Kidney (tissue), 13 donors: ENCODE measurements at regions not wholly inside any gene's neighbourhood (a gene's known extent, or its start where the extent isn't known, plus 50 kb on each side); places are given as distances from the start of the nearest gene placed in this dataset.
"Not testable (repeated sequence)": the region's sequence is repeated elsewhere in the genome, so short reads cannot be mapped to it uniquely, and the experiment has no call there.

Experiments
- DNase-seq, 5 donors: peaks; one replicate each; pipeline ENCODE4 v3.0.0-alpha.2; 2013 to 2020
- FAIRE-seq: peaks from 2 replicates; lab custom pipeline; 2012; peaks lifted over from hg19 to GRCh38; lab: Jason Lieb, UNC
- H3K27ac ChIP-seq, 2 donors: one replicate each; pipeline ENCODE4 v1.7.0; 2013; ENCODE audit warnings: low read depth in 2 of 2, low read length in 2 of 2, inconsistent platforms in 1 of 2
- H3K27me3 ChIP-seq: one replicate; pipeline ENCODE4 v1.7.1; 2013; ENCODE audit warnings: low read length, inconsistent platforms; ENCODE audit not compliant: control insufficient read depth, insufficient read depth
- H3K36me3 ChIP-seq, 3 donors: one replicate each; pipeline versions ENCODE4 v1.7.0 to v1.7.1; 2013; ENCODE audit warnings: low read length in 3 of 3, control low read depth in 1 of 3, inconsistent platforms in 1 of 3; ENCODE audit not compliant: insufficient read depth in 3 of 3, control insufficient read depth in 2 of 3
- H3K4me1 ChIP-seq, 3 donors: one replicate each; pipeline versions ENCODE4 v1.7.0 to v1.7.1; 2013; ENCODE audit warnings: low read length in 3 of 3, inconsistent platforms in 1 of 3, low read depth in 1 of 3; ENCODE audit not compliant: control insufficient read depth in 2 of 3, insufficient read depth in 2 of 3
- H3K4me3 ChIP-seq, 3 donors: one replicate each; pipeline versions ENCODE4 v1.7.0 to v1.8.1; 2013; ENCODE audit warnings: low read length in 3 of 3, control low read depth in 1 of 3, inconsistent platforms in 1 of 3
- H3K9ac ChIP-seq, 3 donors: one replicate each; pipeline versions ENCODE4 v1.7.0 to v1.7.1; 2013; ENCODE audit warnings: low read length in 3 of 3, control low read depth in 1 of 3, inconsistent platforms in 1 of 3
- H3K9me3 ChIP-seq, 3 donors: one replicate each; pipeline versions ENCODE4 v1.7.0 to v1.7.1; 2013; ENCODE audit warnings: low read length in 3 of 3, control low read depth in 1 of 3, inconsistent platforms in 1 of 3; ENCODE audit not compliant: control insufficient read depth in 2 of 3, insufficient read depth in 1 of 3
- intact Hi-C: fragments of 100-400 bp; cut with DNase I; formaldehyde crosslinking; loops from one replicate; pipeline ENCODE4 v1.11.1; 2022
- TF ChIP-seq, protein P1 (sequence below): IDR thresholded peaks from 3 replicates; pipeline ENCODE4 v1.5.1; 2012; ENCODE audit warnings: mild to moderate bottlenecking, moderate library complexity, borderline replicate concordance; ENCODE audit not compliant: insufficient read depth; ENCODE audit errors: extremely low read depth
- donor health status: control.
- donor health status: control.
- donor health status: control.
- donor health status: control.
- donor health status: control.
- donor health status: DM: yes; HTN: yes; CAD: no.
- donor health status: Normal renal cell carcinoma (clear cell type).

DNA sequence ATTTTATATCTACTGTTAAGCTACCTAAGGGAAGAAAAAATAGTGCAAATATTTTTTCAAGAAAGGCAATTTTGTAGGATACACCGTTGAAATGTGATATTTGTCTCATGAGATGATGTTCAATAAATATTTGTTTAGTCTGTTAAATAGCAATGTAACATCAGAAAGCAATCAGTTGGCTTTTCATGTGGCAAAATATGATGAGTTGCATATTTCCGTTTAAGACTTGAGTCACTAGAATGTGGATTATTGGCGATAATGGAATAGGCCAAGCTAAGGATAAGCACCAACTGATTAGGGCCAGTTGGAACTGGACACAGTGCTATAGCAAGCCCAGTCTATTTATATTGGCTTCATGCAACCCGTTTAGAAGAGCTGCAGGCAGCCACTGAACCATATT, 250.4 kb upstream of the SLC16A7 start:
- DNase-seq (no peak), FAIRE-seq (no peak)
- Histone ChIP-seq H3K4me3 (no peak overlapping the region), H3K27me3 (no peaks in the 10 kb centered on the region), H3K27ac (no peak overlapping the region), H3K36me3 (no peaks in the 10 kb centered on the region), H3K9me3 (no peaks in the 10 kb centered on the region), H3K4me1 (no peaks in the 10 kb centered on the region), H3K9ac (no peak overlapping the region)
- intact Hi-C loops = no loop called here
- TF ChIP-seq, protein P1, sequence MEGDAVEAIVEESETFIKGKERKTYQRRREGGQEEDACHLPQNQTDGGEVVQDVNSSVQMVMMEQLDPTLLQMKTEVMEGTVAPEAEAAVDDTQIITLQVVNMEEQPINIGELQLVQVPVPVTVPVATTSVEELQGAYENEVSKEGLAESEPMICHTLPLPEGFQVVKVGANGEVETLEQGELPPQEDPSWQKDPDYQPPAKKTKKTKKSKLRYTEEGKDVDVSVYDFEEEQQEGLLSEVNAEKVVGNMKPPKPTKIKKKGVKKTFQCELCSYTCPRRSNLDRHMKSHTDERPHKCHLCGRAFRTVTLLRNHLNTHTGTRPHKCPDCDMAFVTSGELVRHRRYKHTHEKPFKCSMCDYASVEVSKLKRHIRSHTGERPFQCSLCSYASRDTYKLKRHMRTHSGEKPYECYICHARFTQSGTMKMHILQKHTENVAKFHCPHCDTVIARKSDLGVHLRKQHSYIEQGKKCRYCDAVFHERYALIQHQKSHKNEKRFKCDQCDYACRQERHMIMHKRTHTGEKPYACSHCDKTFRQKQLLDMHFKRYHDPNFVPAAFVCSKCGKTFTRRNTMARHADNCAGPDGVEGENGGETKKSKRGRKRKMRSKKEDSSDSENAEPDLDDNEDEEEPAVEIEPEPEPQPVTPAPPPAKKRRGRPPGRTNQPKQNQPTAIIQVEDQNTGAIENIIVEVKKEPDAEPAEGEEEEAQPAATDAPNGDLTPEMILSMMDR = no peak

DNA sequence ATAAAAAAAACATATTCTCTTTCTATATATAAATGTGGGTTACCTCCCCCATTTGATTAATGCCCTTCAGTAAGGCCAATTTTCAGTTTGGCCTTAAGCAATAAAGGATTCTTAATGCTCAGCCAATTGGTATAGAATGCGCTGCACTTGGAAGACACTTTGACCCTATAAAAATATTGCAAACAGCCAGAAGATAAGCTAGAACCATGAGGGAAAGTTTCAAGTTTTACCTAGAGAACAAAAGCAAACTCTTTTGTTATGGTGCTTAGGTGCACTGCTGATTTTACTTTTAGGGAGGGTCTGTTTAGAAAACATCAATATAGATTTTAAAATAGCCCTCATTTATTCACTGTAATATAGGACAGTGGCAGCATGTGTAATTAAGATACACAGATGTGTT, 251.6 kb upstream of the SLC16A7 start:
- no peaks in the 10 kb centered on the region for H3K4me1 ChIP-seq
- no peaks in the 10 kb centered on the region for H3K9me3 ChIP-seq
- intact Hi-C loops = no loop called here
- DNase-seq (no peak), FAIRE-seq (no peak)
- H3K4me3 ChIP-seq = no peak overlapping the region
- TF ChIP-seq, protein P1 = no peak
- no peaks in the 10 kb centered on the region for H3K36me3 ChIP-seq
- no peak overlapping the region for H3K27ac ChIP-seq
- no peaks in the 10 kb centered on the region for H3K27me3 ChIP-seq
- no peak overlapping the region for H3K9ac ChIP-seq

DNA sequence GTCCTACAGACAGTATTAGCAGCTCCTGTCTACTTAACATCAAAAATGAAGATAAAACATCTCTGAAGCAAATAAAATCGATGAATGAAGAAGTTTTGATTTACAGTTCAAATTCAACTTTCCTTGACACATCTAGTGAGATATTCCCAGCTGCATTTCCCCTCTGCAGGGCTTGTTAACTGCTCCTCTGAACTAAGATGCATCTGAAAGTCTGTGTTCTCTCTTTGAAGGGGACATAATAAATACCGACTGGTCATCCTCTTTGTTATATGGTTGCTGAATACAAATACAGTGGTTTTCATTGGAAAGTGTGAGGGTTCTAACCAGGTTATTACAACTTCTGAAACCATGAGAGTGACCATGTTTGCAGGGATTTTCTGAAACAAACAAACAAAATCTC, 266.4 kb upstream of the SLC16A7 start:
- H3K4me3 ChIP-seq = no peak overlapping the region
- FAIRE-seq (no peak), DNase-seq (no peak)
- H3K36me3 ChIP-seq = no peaks in the 10 kb centered on the region
- no peak overlapping the region for H3K9ac ChIP-seq
- no peak overlapping the region for H3K27ac ChIP-seq
- no peaks in the 10 kb centered on the region for H3K4me1 ChIP-seq
- no peaks in the 10 kb centered on the region for H3K9me3 ChIP-seq
- TF ChIP-seq, protein P1 = no peak
- intact Hi-C loops = no loop called here
- H3K27me3 ChIP-seq = no peaks in the 10 kb centered on the region

DNA sequence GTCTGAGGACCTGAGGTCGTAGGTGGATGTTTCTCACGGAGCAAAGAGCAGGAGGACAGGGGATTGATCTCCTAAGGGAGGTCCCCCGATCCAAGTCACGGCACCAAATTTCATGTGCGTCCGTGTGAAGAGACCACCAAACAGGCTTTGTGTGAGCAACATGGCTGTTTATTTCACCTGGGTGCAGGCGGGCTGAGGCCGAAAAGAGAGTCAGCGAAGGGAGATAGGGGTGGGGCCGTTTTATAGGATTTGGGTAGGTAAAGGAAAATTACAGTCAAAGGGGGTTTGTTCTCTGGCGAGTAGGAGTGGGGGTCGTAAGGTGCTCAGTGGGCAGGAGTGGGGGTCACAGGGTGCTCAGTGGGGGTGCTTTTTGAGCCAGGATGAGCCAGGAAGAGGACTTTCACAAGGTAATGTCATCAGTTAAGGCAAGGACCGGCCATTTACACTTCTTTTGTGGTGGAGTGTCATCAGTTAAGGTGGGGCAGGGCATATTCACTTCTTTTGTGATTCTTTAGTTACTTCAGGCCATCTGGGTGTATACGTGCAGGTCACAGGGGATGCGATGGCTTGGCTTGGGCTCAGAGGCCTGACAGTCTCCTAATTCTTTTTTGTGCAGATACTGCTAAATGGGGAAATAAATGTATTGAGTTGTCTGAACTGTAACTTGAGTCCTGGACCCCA, 267.3 kb upstream of the SLC16A7 start:
- intact Hi-C loops = not testable (repeated sequence)

DNA sequence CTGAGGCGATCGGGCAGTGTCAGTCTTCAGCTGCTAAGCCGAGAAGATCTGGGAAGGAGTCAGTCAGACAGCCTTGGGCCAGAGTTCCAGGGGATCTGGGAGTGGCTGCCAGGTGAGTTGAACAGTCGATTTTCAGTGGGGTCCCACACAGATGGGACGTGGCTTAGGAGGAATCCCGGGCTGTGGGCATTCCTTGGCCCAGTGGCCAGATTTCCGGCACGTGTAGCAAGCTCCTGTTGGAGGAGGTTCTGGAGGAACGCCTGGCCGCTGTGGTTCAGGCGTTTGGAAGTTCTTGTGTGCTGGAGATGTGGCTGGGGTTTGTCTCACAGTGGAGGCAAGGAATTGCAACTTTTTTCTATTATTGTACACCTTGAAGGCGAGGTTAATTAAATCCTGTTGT, 269.4 kb upstream of the SLC16A7 start:
- H3K27me3 ChIP-seq, intact Hi-C loops, FAIRE-seq, H3K4me1 ChIP-seq, H3K36me3 ChIP-seq, H3K9me3 ChIP-seq, H3K9ac ChIP-seq, H3K4me3 ChIP-seq, DNase-seq, H3K27ac ChIP-seq: not testable (repeated sequence)

More for the DNA sequence above, 267.3 kb upstream of the SLC16A7 start:
- not testable (repeated sequence) for H3K27me3 ChIP-seq, H3K9ac ChIP-seq, H3K4me1 ChIP-seq, H3K27ac ChIP-seq, H3K36me3 ChIP-seq, H3K4me3 ChIP-seq, FAIRE-seq, DNase-seq, H3K9me3 ChIP-seq
